Lung (tissue), 11 donors: ENCODE measurements at regions not wholly inside any gene's neighbourhood (a gene's known extent, or its start where the extent isn't known, plus 50 kb on each side); places are given as distances from the start of the nearest gene placed in this dataset.
A peak's percentile ranks its signal among the peaks of the same experiment; 100 is the strongest.

ENCODE experiments used
- ATAC-seq: fragments of 200-7000 bp; cut with Tn5 transposase; one replicate; pipeline ENCODE4 v1.9.1; 2020; ENCODE audit warnings: moderate number of reproducible peaks; ENCODE audit not compliant: insufficient read depth, low FRiP score
- DNase-seq, 3 donors: peaks; one replicate each; pipeline ENCODE4 v3.0.0-alpha.2; 2013 to 2017
- H3K27ac ChIP-seq, 2 donors: one replicate each; pipeline ENCODE4 v1.5.1; 2013; ENCODE audit warnings: mild to moderate bottlenecking in 2 of 2, moderate library complexity in 2 of 2, control low read depth in 1 of 2, inconsistent platforms in 1 of 2, low read depth in 1 of 2, low read length in 1 of 2
- H3K27me3 ChIP-seq, 3 donors: one replicate each; pipeline ENCODE4 v1.5.1; 2013; ENCODE audit warnings: low read length in 2 of 3; ENCODE audit not compliant: control insufficient read depth in 3 of 3, insufficient read depth in 3 of 3
- H3K36me3 ChIP-seq, 4 donors: one replicate each; pipeline ENCODE4 v1.5.1; 2013; ENCODE audit warnings: low read length in 4 of 4, mild to moderate bottlenecking in 1 of 4, moderate library complexity in 1 of 4; ENCODE audit not compliant: control insufficient read depth in 4 of 4, insufficient read depth in 4 of 4
- H3K4me1 ChIP-seq, 5 donors: one replicate each; pipeline ENCODE4 v1.5.1; 2013; ENCODE audit warnings: low read length in 5 of 5, mild to moderate bottlenecking in 2 of 5, moderate library complexity in 1 of 5; ENCODE audit not compliant: control insufficient read depth in 5 of 5, insufficient read depth in 5 of 5
- H3K4me3 ChIP-seq: one replicate; pipeline ENCODE4 v1.5.1; 2013; ENCODE audit warnings: mild to moderate bottlenecking, control low read depth, moderate library complexity
- H3K9ac ChIP-seq, 2 donors: one replicate each; pipeline ENCODE4 v1.5.1; 2013; ENCODE audit warnings: low read length in 2 of 2, control low read depth in 1 of 2; ENCODE audit not compliant: insufficient read depth in 1 of 2
- H3K9me3 ChIP-seq, 4 donors: one replicate each; pipeline ENCODE4 v1.5.1; 2013; ENCODE audit warnings: low read length in 3 of 4, mild to moderate bottlenecking in 1 of 4, moderate library complexity in 1 of 4; ENCODE audit not compliant: control insufficient read depth in 4 of 4, insufficient read depth in 3 of 4
- WGBS, 2 donors: extraction: QIAGEN DNeasy Blood & Tissue Kit; methylation state at CpG; one replicate each; pipeline ENCODE4 v1.1.7; 2013; 5-methylcytosine and 5-hydroxymethylcytosine counted together
- TF ChIP-seq, protein P1 (sequence below): IDR thresholded peaks from 2 replicates; pipeline ENCODE4 v1.5.1; 2012; ENCODE audit warnings: mild to moderate bottlenecking; ENCODE audit errors: control extremely low read depth, extremely low read depth
- donor health status: control.
- donor health status: control.
- donor health status: Bipolar disorder and iron deficiency.
- donor health status: healthy.
- donor health status: DM: yes; HTN: yes; CAD: no.

GRCh38 chr2:129784486-129784885 is 195.0 kb upstream of the RAB6C start:
- DNase-seq, result no peak
- Histone ChIP-seq H3K36me3 (no peaks in the 10 kb centered on the region), H3K4me3 (no peak overlapping the region), H3K27ac (no peak overlapping the region), H3K9ac (no peak overlapping the region), H3K9me3 (peaks cover 0 to 1% (median 0%) of the 10 kb centered on the region in 4 donors), H3K27me3 (no peaks in the 10 kb centered on the region), H3K4me1 (peaks cover 0 to 12% (median 5%) of the 10 kb centered on the region in 5 donors)
- no peak for ATAC-seq
- 92 to 96% methylated on average over 6 of the region's 6 CpGs for WGBS, 2 donors
- TF ChIP-seq, protein P1, sequence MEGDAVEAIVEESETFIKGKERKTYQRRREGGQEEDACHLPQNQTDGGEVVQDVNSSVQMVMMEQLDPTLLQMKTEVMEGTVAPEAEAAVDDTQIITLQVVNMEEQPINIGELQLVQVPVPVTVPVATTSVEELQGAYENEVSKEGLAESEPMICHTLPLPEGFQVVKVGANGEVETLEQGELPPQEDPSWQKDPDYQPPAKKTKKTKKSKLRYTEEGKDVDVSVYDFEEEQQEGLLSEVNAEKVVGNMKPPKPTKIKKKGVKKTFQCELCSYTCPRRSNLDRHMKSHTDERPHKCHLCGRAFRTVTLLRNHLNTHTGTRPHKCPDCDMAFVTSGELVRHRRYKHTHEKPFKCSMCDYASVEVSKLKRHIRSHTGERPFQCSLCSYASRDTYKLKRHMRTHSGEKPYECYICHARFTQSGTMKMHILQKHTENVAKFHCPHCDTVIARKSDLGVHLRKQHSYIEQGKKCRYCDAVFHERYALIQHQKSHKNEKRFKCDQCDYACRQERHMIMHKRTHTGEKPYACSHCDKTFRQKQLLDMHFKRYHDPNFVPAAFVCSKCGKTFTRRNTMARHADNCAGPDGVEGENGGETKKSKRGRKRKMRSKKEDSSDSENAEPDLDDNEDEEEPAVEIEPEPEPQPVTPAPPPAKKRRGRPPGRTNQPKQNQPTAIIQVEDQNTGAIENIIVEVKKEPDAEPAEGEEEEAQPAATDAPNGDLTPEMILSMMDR, result no peak

GRCh38 chr2:129791712-129792111 is 187.8 kb upstream of the RAB6C start:
- Histone ChIP-seq H3K4me1 (peaks cover 0 to 14% (median 3%) of the 10 kb centered on the region in 5 donors), H3K4me3 (no peak overlapping the region), H3K9me3 (peaks cover 0 to 8% (median 0%) of the 10 kb centered on the region in 4 donors), H3K36me3 (no peaks in the 10 kb centered on the region), H3K27me3 (no peaks in the 10 kb centered on the region), H3K9ac (no peak overlapping the region), H3K27ac (no peak overlapping the region)
- ATAC-seq, result no peak
- TF ChIP-seq, protein P1, result no peak
- no peak for DNase-seq
- WGBS, 2 donors, result 91% methylated on average over 12 of the region's 12 CpGs

DNA sequence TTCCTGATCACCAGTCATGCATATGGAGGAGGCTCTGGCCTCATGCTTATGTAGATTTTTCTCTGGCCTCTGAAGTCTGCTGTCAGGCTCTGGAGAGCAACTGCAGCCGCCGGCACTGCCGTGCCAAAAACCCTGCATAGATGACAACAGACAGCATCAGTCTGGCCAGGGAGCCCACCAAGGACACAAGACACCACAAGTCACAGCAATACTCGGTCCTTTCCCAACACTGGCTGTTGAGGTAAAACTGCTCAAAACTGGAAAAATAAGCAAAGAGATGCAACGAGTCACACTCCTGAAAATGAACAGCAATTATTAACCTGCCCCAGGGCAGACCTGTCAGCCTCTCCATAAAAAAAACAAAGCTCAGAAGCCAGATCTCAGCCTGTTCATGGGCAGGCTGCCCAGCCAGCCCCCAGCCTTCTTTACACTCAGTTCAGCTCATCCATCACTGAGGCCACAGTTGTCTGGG is 186.0 kb upstream of the RAB6C start:
- Histone ChIP-seq H3K36me3 (no peaks in the 10 kb centered on the region), H3K27me3 (no peaks in the 10 kb centered on the region), H3K4me1 (peaks cover 0 to 14% (median 3%) of the 10 kb centered on the region in 5 donors), H3K9me3 (peaks cover 0 to 8% (median 0%) of the 10 kb centered on the region in 4 donors), H3K9ac (no peak overlapping the region), H3K27ac (no peak overlapping the region), H3K4me3 (no peak overlapping the region)
- no peak for ATAC-seq
- peak; percentile 77 to 85 (median 78) for DNase-seq
- WGBS, 2 donors, result 57 to 79% methylated on average over 5 of the region's 5 CpGs
- TF ChIP-seq, protein P1, result no peak

GRCh38 chr2:129794116-129794515 is 185.3 kb upstream of the RAB6C start:
- DNase-seq, result no peak
- H3K27ac ChIP-seq, result no peak overlapping the region
- TF ChIP-seq, protein P1, result no peak
- peaks cover 0 to 14% (median 3%) of the 10 kb centered on the region in 5 donors for H3K4me1 ChIP-seq
- peaks cover 0 to 8% (median 0%) of the 10 kb centered on the region in 4 donors for H3K9me3 ChIP-seq
- no peak overlapping the region for H3K9ac ChIP-seq
- WGBS, 2 donors, result 70 to 73% methylated on average over 5 of the region's 5 CpGs
- no peak overlapping the region for H3K4me3 ChIP-seq
- no peaks in the 10 kb centered on the region for H3K36me3 ChIP-seq
- no peak for ATAC-seq
- H3K27me3 ChIP-seq, result no peaks in the 10 kb centered on the region
